ENCODE measurements at regions not wholly inside any gene's neighbourhood (a gene's known extent, or its start where the extent isn't known, plus 50 kb on each side); places are given as distances from the start of the nearest gene placed in this dataset.
A peak's percentile ranks its signal among the peaks of the same experiment; 100 is the strongest.

GRCh38 chr2:195369218-195369587 lies 287.8 kb upstream of the SLC39A10 start:
- Mint-ChIP-seq H3K4me1 (peaks cover 3 to 15% of the 10 kb centered on the region in 2 donors), H3K9me3 (no peaks in the 10 kb centered on the region), H3K36me3 (no peaks in the 10 kb centered on the region), H3K27me3 (ENCODE audit: low read depth in 3 of 3) (peaks cover 0 to 2% (median 2%) of the 10 kb centered on the region in 3 donors), H3K27ac (peak overlapping the region in 1 of 6 donors; percentile 67), H3K4me3 (peak overlapping the region in 2 of 5 donors; percentile 28 to 82)
- no peak for DNase-seq

DNA sequence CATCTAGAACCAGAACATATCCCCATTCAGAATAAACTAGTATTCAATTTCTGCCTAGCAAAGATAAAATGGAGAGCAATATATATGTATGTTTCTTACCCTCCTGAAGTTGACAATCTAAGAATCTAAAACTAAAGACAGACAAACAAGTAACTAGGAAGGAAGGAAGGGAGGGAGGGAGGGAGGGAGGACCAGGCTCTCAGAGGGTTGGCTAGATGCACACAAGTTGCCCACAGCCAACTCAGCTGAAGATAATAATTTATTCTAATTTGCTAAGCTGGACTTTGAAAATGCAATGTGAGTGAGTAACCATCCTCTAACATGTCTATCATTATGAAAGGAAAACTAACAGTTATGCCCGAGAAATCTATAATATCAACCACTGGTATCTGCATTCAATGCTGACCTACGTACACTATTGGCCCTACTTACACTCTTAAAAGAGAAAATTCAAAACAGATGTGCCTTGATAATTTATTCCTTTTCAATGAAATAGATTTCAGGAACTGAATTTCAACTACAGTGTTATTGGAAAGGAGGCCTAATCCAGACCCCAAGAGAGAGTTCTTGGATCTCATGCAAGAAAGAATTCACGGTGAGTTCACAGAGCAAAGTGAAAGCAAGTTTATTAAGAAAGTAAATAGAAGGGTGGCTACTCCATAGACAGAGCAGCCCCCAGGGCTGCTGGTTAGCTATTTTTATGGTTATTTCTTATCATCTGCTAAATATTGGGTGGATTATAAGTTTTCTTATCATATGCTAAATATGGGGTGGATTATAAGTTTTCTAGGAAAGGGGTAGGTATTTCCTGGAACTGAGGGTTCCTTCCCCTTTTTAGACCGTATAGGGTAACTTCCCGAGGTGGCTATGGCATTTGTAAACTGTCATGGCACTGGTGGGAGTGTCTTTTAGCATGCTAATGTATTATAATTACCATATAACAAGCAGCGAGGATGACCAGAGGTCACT lies 288.5 kb upstream of the SLC39A10 start:
- Mint-ChIP-seq H3K36me3 (no peaks in the 10 kb centered on the region), H3K9me3 (no peaks in the 10 kb centered on the region), H3K4me1 (peaks cover 3 to 15% of the 10 kb centered on the region in 2 donors), H3K4me3 (peak overlapping the region; percentile 28 to 82 (median 59)), H3K27ac (peak overlapping the region in 4 of 6 donors; percentile 2 to 67 (median 33)), H3K27me3 (ENCODE audit: low read depth in 3 of 3) (peaks cover 0 to 2% (median 2%) of the 10 kb centered on the region in 3 donors)
- peak in 1 of 3 donors; percentile 9 for DNase-seq

- Mint-ChIP-seq H3K4me1 (peaks cover 3 to 15% of the 10 kb centered on the region in 2 donors), H3K27ac (no peak overlapping the region), H3K27me3 (ENCODE audit: low read depth in 3 of 3) (peaks cover 0 to 2% (median 2%) of the 10 kb centered on the region in 3 donors), H3K9me3 (no peaks in the 10 kb centered on the region), H3K36me3 (no peaks in the 10 kb centered on the region), H3K4me3 (peak overlapping the region in 1 of 5 donors; percentile 82)
- no peak for DNase-seq
These were observed 289.2 kb upstream of the SLC39A10 start for GRCh38 chr2:195367809-195368208.

- Mint-ChIP-seq H3K27me3 (ENCODE audit: low read depth in 3 of 3) (peaks cover 0 to 4% (median 0%) of the 10 kb centered on the region in 3 donors), H3K4me3 (no peak overlapping the region), H3K9me3 (no peaks in the 10 kb centered on the region), H3K27ac (no peak overlapping the region), H3K4me1 (peaks cover 3 to 15% of the 10 kb centered on the region in 2 donors), H3K36me3 (no peaks in the 10 kb centered on the region)
- DNase-seq = no peak
These were observed 292.7 kb upstream of the SLC39A10 start for GRCh38 chr2:195364015-195364965.

GRCh38 chr2:195363496-195363895 lies 293.5 kb upstream of the SLC39A10 start:
- Mint-ChIP-seq H3K4me1 (peaks cover 3 to 8% of the 10 kb centered on the region in 2 donors), H3K9me3 (no peaks in the 10 kb centered on the region), H3K27me3 (ENCODE audit: low read depth in 3 of 3) (peaks cover 0 to 4% (median 0%) of the 10 kb centered on the region in 3 donors), H3K36me3 (no peaks in the 10 kb centered on the region), H3K4me3 (no peak overlapping the region), H3K27ac (no peak overlapping the region)
- DNase-seq = no peak

- Mint-ChIP-seq H3K4me3 (no peak overlapping the region), H3K27me3 (ENCODE audit: low read depth in 3 of 3) (peaks cover 0 to 4% (median 0%) of the 10 kb centered on the region in 3 donors), H3K27ac (no peak overlapping the region), H3K36me3 (no peaks in the 10 kb centered on the region), H3K9me3 (peaks cover 0 to 2% (median 0%) of the 10 kb centered on the region in 6 donors), H3K4me1 (no peaks in the 10 kb centered on the region)
- DNase-seq = no peak
These were observed 296.8 kb upstream of the SLC39A10 start for GRCh38 chr2:195360242-195360641.

GRCh38 chr2:195359043-195359735 lies 297.8 kb upstream of the SLC39A10 start:
- no peak overlapping the region for H3K4me3 Mint-ChIP-seq
- DNase-seq = no peak
- H3K27me3 Mint-ChIP-seq (ENCODE audit: low read depth in 3 of 3) = peaks cover 0 to 2% (median 0%) of the 10 kb centered on the region in 3 donors
- H3K4me1 Mint-ChIP-seq = no peaks in the 10 kb centered on the region
- H3K9me3 Mint-ChIP-seq = peaks cover 0 to 2% (median 0%) of the 10 kb centered on the region in 6 donors
- H3K27ac Mint-ChIP-seq = no peak overlapping the region
- no peaks in the 10 kb centered on the region for H3K36me3 Mint-ChIP-seq

DNA sequence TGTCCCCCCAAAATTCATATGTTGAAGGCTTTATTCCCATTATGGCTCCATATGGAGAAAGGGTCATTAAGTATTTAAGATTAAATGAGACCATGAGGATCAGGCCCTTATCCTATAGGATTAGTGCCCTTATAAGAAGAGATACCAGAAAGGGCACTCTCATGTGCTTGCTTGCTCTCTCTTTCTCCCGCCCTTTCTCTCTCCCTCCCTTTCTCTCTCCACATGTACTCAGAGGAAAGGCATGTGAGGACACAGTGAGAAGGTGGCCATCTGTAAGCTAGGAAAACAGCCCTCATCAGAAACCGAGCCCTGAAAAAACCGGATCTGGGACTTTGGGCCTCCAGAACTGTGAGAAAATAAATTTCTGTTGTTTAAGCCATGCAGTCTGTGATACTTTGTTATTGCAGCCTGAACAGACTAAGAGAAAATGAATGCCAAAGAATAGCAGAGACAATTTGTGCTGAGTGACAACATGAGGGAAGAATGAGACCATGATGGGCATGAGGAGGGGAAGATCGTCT lies 300.0 kb upstream of the SLC39A10 start:
- Mint-ChIP-seq H3K27me3 (ENCODE audit: low read depth in 3 of 3) (peaks cover 0 to 2% (median 0%) of the 10 kb centered on the region in 3 donors), H3K36me3 (no peaks in the 10 kb centered on the region), H3K4me3 (no peak overlapping the region), H3K4me1 (no peaks in the 10 kb centered on the region), H3K9me3 (peaks cover 0 to 2% (median 0%) of the 10 kb centered on the region in 6 donors), H3K27ac (no peak overlapping the region)
- DNase-seq = no peak

DNA sequence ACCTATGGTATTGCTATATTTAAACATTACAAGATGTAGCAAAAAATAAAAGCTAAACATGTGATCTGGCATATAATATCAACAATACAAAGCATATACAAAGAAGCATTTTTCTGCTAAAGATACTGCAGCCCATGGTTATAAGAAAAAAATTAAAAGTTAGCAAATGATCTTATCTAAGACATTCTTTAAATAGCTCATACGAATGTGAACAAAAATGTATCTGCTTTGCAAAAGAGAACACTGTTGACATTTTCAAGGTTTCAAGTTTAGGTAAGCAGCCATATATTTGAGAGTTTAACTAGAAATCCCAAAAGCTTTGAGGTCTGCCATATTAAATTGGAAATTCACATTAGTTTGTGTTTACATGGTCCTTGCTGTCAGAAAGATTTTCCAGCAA lies 301.0 kb upstream of the SLC39A10 start:
- Mint-ChIP-seq H3K36me3 (no peaks in the 10 kb centered on the region), H3K27me3 (ENCODE audit: low read depth in 3 of 3) (peaks cover 0 to 2% (median 0%) of the 10 kb centered on the region in 3 donors), H3K4me1 (no peaks in the 10 kb centered on the region), H3K27ac (no peak overlapping the region), H3K4me3 (no peak overlapping the region), H3K9me3 (peaks cover 0 to 2% (median 0%) of the 10 kb centered on the region in 6 donors)
- DNase-seq = no peak

GRCh38 chr2:195352581-195352980 lies 304.4 kb upstream of the SLC39A10 start:
- Mint-ChIP-seq H3K4me1 (no peaks in the 10 kb centered on the region), H3K27ac (no peak overlapping the region), H3K36me3 (no peaks in the 10 kb centered on the region), H3K27me3 (ENCODE audit: low read depth in 3 of 3) (no peaks in the 10 kb centered on the region), H3K9me3 (peaks cover 0 to 2% (median 0%) of the 10 kb centered on the region in 6 donors), H3K4me3 (no peak overlapping the region)
- no peak for DNase-seq

- Mint-ChIP-seq H3K4me1 (no peaks in the 10 kb centered on the region), H3K27me3 (ENCODE audit: low read depth in 3 of 3) (peaks cover 0 to 3% (median 2%) of the 10 kb centered on the region in 3 donors), H3K4me3 (no peak overlapping the region), H3K36me3 (no peaks in the 10 kb centered on the region), H3K9me3 (no peaks in the 10 kb centered on the region), H3K27ac (no peak overlapping the region)
- no peak for DNase-seq
These were observed 313.0 kb upstream of the SLC39A10 start for GRCh38 chr2:195343942-195344530.

- no peaks in the 10 kb centered on the region for H3K9me3 Mint-ChIP-seq
- H3K4me1 Mint-ChIP-seq = no peaks in the 10 kb centered on the region
- peaks cover 0 to 5% (median 2%) of the 10 kb centered on the region in 3 donors for H3K27me3 Mint-ChIP-seq (ENCODE audit: low read depth in 3 of 3)
- peak overlapping the region in 1 of 6 donors; percentile 47 for H3K27ac Mint-ChIP-seq
- no peak for DNase-seq
- no peaks in the 10 kb centered on the region for H3K36me3 Mint-ChIP-seq
- H3K4me3 Mint-ChIP-seq = no peak overlapping the region
These were observed 313.5 kb upstream of the SLC39A10 start for GRCh38 chr2:195343540-195343939.

- H3K4me3 Mint-ChIP-seq = no peak overlapping the region
- no peaks in the 10 kb centered on the region for H3K4me1 Mint-ChIP-seq
- H3K27ac Mint-ChIP-seq = no peak overlapping the region
- no peaks in the 10 kb centered on the region for H3K9me3 Mint-ChIP-seq
- no peaks in the 10 kb centered on the region for H3K36me3 Mint-ChIP-seq
- H3K27me3 Mint-ChIP-seq (ENCODE audit: low read depth in 3 of 3) = peaks cover 0 to 8% (median 2%) of the 10 kb centered on the region in 3 donors
- no peak for DNase-seq
These were observed 315.0 kb upstream of the SLC39A10 start for GRCh38 chr2:195342061-195342460.

Data from immature natural killer cell (primary cell).